SK-N-SH (cell line): ENCODE measurements at regions not wholly inside any gene's neighbourhood (a gene's known extent, or its start where the extent isn't known, plus 50 kb on each side); places are given as distances from the start of the nearest gene placed in this dataset.

Experiments used
- CTCF ChIA-PET: fragments of 300-600, 350-600 bp; formaldehyde crosslinking; extraction: SDS; loops from one replicate; lab custom pipeline; 2021; lab: Yijun Ruan, JAX
- POLR2A ChIA-PET: fragments of 350-600 bp; sonication (Branson Sonifier 250); formaldehyde crosslinking; extraction: SDS; loops from one replicate; lab custom pipeline; 2020; ENCODE audit warnings: antibody characterized with exemption, inconsistent platforms; lab: Yijun Ruan, JAX
- DNase-seq: peaks from one replicate; pipeline ENCODE4 v3.0.0; 2012
- H2AFZ ChIP-seq: fragments of 200-600 bp; sonication (generic); 2 replicates; pipeline ENCODE4 v1.8.1; 2016; ENCODE audit warnings: antibody characterized with exemption, mild to moderate bottlenecking, low read depth
- H3F3A ChIP-seq: fragments of 200-600 bp; sonication (generic); replicated peaks from 2 replicates; pipeline ENCODE3; 2016; ENCODE audit warnings: antibody characterized with exemption, mild to moderate bottlenecking; ENCODE audit not compliant: insufficient read depth
- H3K27ac ChIP-seq, 2 experiments: fragments of 200-500 bp in 1 of 2; fragments of 200-600 bp in 1 of 2; sonication (Bioruptor generic) in 1 of 2; sonication (generic), shearing (Covaris generic) in 1 of 2; 2 replicates each; pipeline versions ENCODE4 v1.5.1 to v1.6.1; 2014 to 2016; ENCODE audit warnings: low read depth in 2 of 2, inconsistent platforms in 1 of 2, low read length in 1 of 2, mild to moderate bottlenecking in 1 of 2, mixed read lengths in 1 of 2
- H3K27me3 ChIP-seq: fragments of 200-600 bp; sonication (generic), shearing (Covaris generic); 2 replicates; pipeline ENCODE4 v1.6.1; 2016; ENCODE audit warnings: mixed run types; ENCODE audit not compliant: insufficient read depth
- H3K36me3 ChIP-seq, 2 experiments: fragments of 200-500 bp in 1 of 2; fragments of 200-600 bp in 1 of 2; sonication (Bioruptor generic) in 1 of 2; sonication (generic) in 1 of 2; replicated peaks in 1 of 2; 2 replicates each; pipeline versions ENCODE3 to v1.5.1; 2014 to 2016; ENCODE audit warnings: low read length in 1 of 2, mild to moderate bottlenecking in 1 of 2; ENCODE audit not compliant: insufficient read depth in 2 of 2, control insufficient read depth in 1 of 2
- H3K4me1 ChIP-seq, 2 experiments: fragments of 200-500 bp in 1 of 2; fragments of 200-600 bp in 1 of 2; sonication (Bioruptor generic) in 1 of 2; sonication (generic), shearing (Covaris generic) in 1 of 2; 2 replicates each; pipeline versions ENCODE4 v1.5.1 to v1.6.1; 2014 to 2016; ENCODE audit warnings: low read depth in 1 of 2, low read length in 1 of 2, mixed run types in 1 of 2; ENCODE audit not compliant: insufficient read depth in 2 of 2, control insufficient read depth in 1 of 2
- H3K4me2 ChIP-seq: fragments of 200-600 bp; sonication (generic), shearing (Covaris generic); 2 replicates; pipeline ENCODE4 v1.6.1; 2017; ENCODE audit warnings: mixed run types
- H3K4me3 ChIP-seq, 2 experiments: fragments of 200-500 bp in 1 of 2; fragments of 200-600 bp in 1 of 2; sonication (Bioruptor generic) in 1 of 2; sonication (generic), shearing (Covaris generic) in 1 of 2; 2 replicates each; pipeline versions ENCODE4 v1.5.1 to v1.8.1; 2014 to 2016; ENCODE audit warnings: low read depth in 2 of 2, inconsistent platforms in 1 of 2, low read length in 1 of 2, mild to moderate bottlenecking in 1 of 2, mixed read lengths in 1 of 2, moderate library complexity in 1 of 2
- H3K79me2 ChIP-seq: fragments of 200-600 bp; sonication (generic); 2 replicates; pipeline ENCODE4 v1.8.1; 2017; ENCODE audit warnings: mild to moderate bottlenecking; ENCODE audit not compliant: insufficient read depth
- H3K9ac ChIP-seq: fragments of 200-600 bp; sonication (generic); 2 replicates; pipeline ENCODE4 v1.6.1; 2017; ENCODE audit warnings: mixed run types
- H3K9me2 ChIP-seq: fragments of 200-600 bp; sonication (generic); 2 replicates; pipeline ENCODE4 v1.6.1; 2017; ENCODE audit warnings: mixed run types
- H3K9me3 ChIP-seq: fragments of 200-600 bp; sonication (generic); 2 replicates; pipeline ENCODE4 v1.6.1; 2017; ENCODE audit warnings: mixed run types, mild to moderate bottlenecking, moderate library complexity
- H4K20me1 ChIP-seq: fragments of 200-600 bp; sonication (generic); 2 replicates; pipeline ENCODE4 v1.6.1; 2017; ENCODE audit warnings: mild to moderate bottlenecking, mixed run types; ENCODE audit not compliant: insufficient read depth
- CHD2 ChIP-seq: fragments of 150-350 bp; IDR thresholded peaks from 2 replicates; pipeline ENCODE4 v1.6.1; 2018; ENCODE audit warnings: low read length; ENCODE audit not compliant: partially characterized antibody
- EP300 ChIP-seq, 2 experiments: IDR thresholded peaks; 2 replicates each; pipeline versions ENCODE4 v1.4.0 to v1.6.1; 2012; ENCODE audit warnings: borderline replicate concordance in 1 of 2, low read depth in 1 of 2, low read length in 1 of 2
- FOXM1 ChIP-seq: IDR thresholded peaks from 2 replicates; pipeline ENCODE4 v1.4.0; 2012; ENCODE audit warnings: low read depth, mild to moderate bottlenecking
- GABPA ChIP-seq: IDR thresholded peaks from 2 replicates; pipeline ENCODE4 v1.4.0; 2012; ENCODE audit warnings: low read depth, mild to moderate bottlenecking
- GATA2 ChIP-seq: sonication (generic); formaldehyde crosslinking; IDR thresholded peaks from 2 replicates; pipeline ENCODE4 v1.5.0; 2020; ENCODE audit warnings: mild to moderate bottlenecking, missing genetic modification reagents
- IRF3 ChIP-seq: fragments of 150-350 bp; IDR thresholded peaks from 2 replicates; pipeline ENCODE4 v1.6.1; 2016; ENCODE audit warnings: mild to moderate bottlenecking, low read depth, low read length
- JUND ChIP-seq: IDR thresholded peaks from 2 replicates; pipeline ENCODE4 v1.4.0; 2012
- MEF2A ChIP-seq: IDR thresholded peaks from 2 replicates; pipeline ENCODE4 v1.4.0; 2012; ENCODE audit warnings: low read depth, borderline replicate concordance
- MXI1 ChIP-seq: IDR thresholded peaks from 2 replicates; pipeline ENCODE4 v1.6.1; 2012; ENCODE audit warnings: mild to moderate bottlenecking, low read depth, low read length, improper control_type of control experiment
- NRF1 ChIP-seq: IDR thresholded peaks from 2 replicates; pipeline ENCODE4 v1.6.1; 2012; ENCODE audit warnings: low read depth, mild to moderate bottlenecking, low read length
- POLR2AphosphoS5 ChIP-seq: IDR thresholded peaks from 2 replicates; pipeline ENCODE4 v1.6.1; 2012; ENCODE audit warnings: low read depth, low read length
- RAD21 ChIP-seq: IDR thresholded peaks from 2 replicates; pipeline ENCODE4 v1.6.1; 2012; ENCODE audit warnings: mild to moderate bottlenecking, low read length
- RCOR1 ChIP-seq: fragments of 150-350 bp; IDR thresholded peaks from 2 replicates; pipeline ENCODE4 v1.6.1; 2017; ENCODE audit warnings: antibody characterized with exemption, low read length
- REST ChIP-seq: IDR thresholded peaks from 2 replicates; pipeline ENCODE4 v1.6.1; 2012; ENCODE audit warnings: mild to moderate bottlenecking, low read depth, low read length, moderate library complexity
- RXRA ChIP-seq: IDR thresholded peaks from 2 replicates; pipeline ENCODE4 v1.4.0; 2012; ENCODE audit warnings: low read depth, mild to moderate bottlenecking, borderline replicate concordance
- SIN3A ChIP-seq: IDR thresholded peaks from 2 replicates; pipeline ENCODE4 v1.6.1; 2012; ENCODE audit warnings: low read depth, mild to moderate bottlenecking, low read length, moderate library complexity, borderline replicate concordance
- SMC3 ChIP-seq: IDR thresholded peaks from 2 replicates; pipeline ENCODE4 v1.6.1; 2012; ENCODE audit warnings: low read depth, low read length, improper control_type of control experiment
- TAF1 ChIP-seq: IDR thresholded peaks from 2 replicates; pipeline ENCODE4 v1.6.1; 2012; ENCODE audit warnings: low read depth, mild to moderate bottlenecking, low read length, moderate library complexity, borderline replicate concordance
- USF1 ChIP-seq: IDR thresholded peaks from 2 replicates; pipeline ENCODE4 v1.4.0; 2012; ENCODE audit warnings: low read depth, borderline replicate concordance
- YY1 ChIP-seq: IDR thresholded peaks from 2 replicates; pipeline ENCODE4 v1.4.0; 2012; ENCODE audit warnings: low read depth, mild to moderate bottlenecking
- ZBTB33 ChIP-seq: IDR thresholded peaks from 2 replicates; pipeline ENCODE4 v1.4.0; 2012; ENCODE audit warnings: low read depth, borderline replicate concordance
- WGBS: methylation state at CpG from one replicate; pipeline ENCODE4 v1.1.6; 2017; ENCODE audit warnings: low lambda C conversion rate; 5-methylcytosine and 5-hydroxymethylcytosine counted together

GRCh38 chr5:89996890-89997289 lies 412.7 kb downstream of the CETN3 start (continued):
- TF ChIP-seq ZBTB33 (no peak), POLR2AphosphoS5 (no peak), CHD2 (no peak)

- no peak for TF ChIP-seq YY1
- no peak for TF ChIP-seq SMC3
- no peak for TF ChIP-seq EP300 (IDR thresholded peaks at IDR 0.05; ENCODE audit: borderline replicate concordance in 1 of 2, low read depth in 1 of 2, low read length in 1 of 2)
- TF ChIP-seq GATA2: no peak
- no peak for TF ChIP-seq NRF1
- TF ChIP-seq REST: no peak
- TF ChIP-seq SIN3A: no peak
- no peak for TF ChIP-seq RAD21
- no peak for TF ChIP-seq IRF3
- TF ChIP-seq MEF2A: no peak
- TF ChIP-seq POLR2AphosphoS5: no peak
- TF ChIP-seq JUND: no peak
- TF ChIP-seq TAF1: no peak
- TF ChIP-seq FOXM1: no peak
- no peak for TF ChIP-seq USF1
- no peak for TF ChIP-seq RXRA
- no peak for TF ChIP-seq RCOR1
- TF ChIP-seq GABPA: no peak
- no peak for TF ChIP-seq MXI1
- H4K20me1 ChIP-seq: no peaks in the 10 kb centered on the region
Observed at GRCh38 chr5:89996335-89996734, 413.2 kb downstream of the CETN3 start.

More at GRCh38 chr5:89996335-89996734, 413.2 kb downstream of the CETN3 start:
- ChIA-PET POLR2A (no interaction called here), CTCF (no interaction called here)
- DNase-seq: no peak
- Histone ChIP-seq H3K27me3 (no peaks in the 10 kb centered on the region), H3F3A (no peaks in the 10 kb centered on the region), H3K27ac (no peak overlapping the region), H3K4me2 (no peak overlapping the region), H3K9ac (no peak overlapping the region), H3K9me2 (no peaks in the 10 kb centered on the region), H3K4me3 (no peak overlapping the region), H3K79me2 (no peaks in the 10 kb centered on the region), H2AFZ (no peak overlapping the region), H3K36me3 (no peaks in the 10 kb centered on the region), H3K9me3 (no peaks in the 10 kb centered on the region), H3K4me1 (no peaks in the 10 kb centered on the region; a peak in 2 of 4 replicates)
- 33% methylated on average over 1 of the region's 1 CpG for WGBS
